A673 (cell line): ENCODE measurements at regions not wholly inside any gene's neighbourhood (a gene's known extent, or its start where the extent isn't known, plus 50 kb on each side); places are given as distances from the start of the nearest gene placed in this dataset.

Source experiments
- BruUV-seq: library from RNA; stranded (reverse); fragments of 400-500 nt; replicated peaks from 2 replicates; lab custom pipeline; 2021; lab: Mats Ljungman, UMichigan
- CTCF ChIA-PET: fragments of 300-600 bp; sonication (Branson Sonifier 250); formaldehyde crosslinking; loops from one replicate; lab custom pipeline; 2022; ENCODE audit warnings: antibody characterized with exemption; lab: Charles Lee
- POLR2A ChIA-PET: fragments of 300-600 bp; sonication (Branson Sonifier 250); formaldehyde crosslinking; loops from one replicate; lab custom pipeline; 2022; ENCODE audit warnings: antibody characterized with exemption; ENCODE audit not compliant: low non-redundant PET; lab: Charles Lee
- DNase-seq: peaks from one replicate; pipeline ENCODE4 v3.0.0-alpha.2; 2015; ENCODE audit warnings: low spot score
- H3K27ac ChIP-seq: fragments of 200-600 bp; sonication (generic); 2 replicates; pipeline ENCODE4 v1.5.1; 2016; ENCODE audit warnings: mixed run types, low read depth, mild to moderate bottlenecking, mixed read lengths, antibody characterized with exemption, low read length; ENCODE audit not compliant: poor library complexity, severe bottlenecking
- H3K27me3 ChIP-seq: fragments of 200-600 bp; sonication (generic); replicated peaks from 2 replicates; pipeline ENCODE4 v1.6.1; 2017; ENCODE audit warnings: mixed run types, low read depth, mild to moderate bottlenecking, mixed read lengths, antibody characterized with exemption, low read length; ENCODE audit not compliant: insufficient read depth, poor library complexity
- H3K36me3 ChIP-seq: fragments of 200-600 bp; sonication (generic); 2 replicates; pipeline ENCODE4 v1.6.1; 2016; ENCODE audit warnings: mixed run types, mild to moderate bottlenecking, mixed read lengths, antibody characterized with exemption, low read length; ENCODE audit not compliant: insufficient read depth, poor library complexity, severe bottlenecking
- H3K4me1 ChIP-seq: fragments of 200-600 bp; sonication (generic); 2 replicates; pipeline ENCODE4 v1.6.1; 2017; ENCODE audit warnings: mixed run types, mild to moderate bottlenecking, mixed read lengths, antibody characterized with exemption, low read length; ENCODE audit not compliant: insufficient read depth, poor library complexity, severe bottlenecking
- H3K4me3 ChIP-seq: fragments of 200-600 bp; sonication (generic); 2 replicates; pipeline ENCODE4 v1.5.1; 2016; ENCODE audit warnings: low read depth, mixed run types, mild to moderate bottlenecking, mixed read lengths, low read length; ENCODE audit not compliant: poor library complexity, severe bottlenecking
- H3K9me3 ChIP-seq: fragments of 200-600 bp; sonication (generic); 2 replicates; pipeline ENCODE4 v1.6.1; 2016; ENCODE audit warnings: mixed run types, low read depth, mild to moderate bottlenecking, mixed read lengths, antibody characterized with exemption, low read length; ENCODE audit not compliant: poor library complexity, severe bottlenecking
- CTCF ChIP-seq: fragments of 300-800, 200-600 bp; sonication (generic); conservative IDR thresholded peaks from 2 replicates; pipeline ENCODE4 v1.5.1; 2017; ENCODE audit warnings: low read depth, mild to moderate bottlenecking, antibody characterized with exemption, low read length, moderate library complexity, mixed read lengths
- EZH2 ChIP-seq: fragments of 200-600 bp; sonication (generic); IDR thresholded peaks from 2 replicates; pipeline ENCODE4 v1.6.1; 2017; ENCODE audit warnings: borderline replicate concordance, low read depth, mild to moderate bottlenecking, mixed read lengths, antibody characterized with exemption, low read length; ENCODE audit not compliant: poor library complexity, severe bottlenecking
- intact Hi-C: fragments of 100-400 bp; cut with micrococcal nuclease; formaldehyde crosslinking; loops from one replicate; pipeline ENCODE4 v1.10.0; 2022; ENCODE audit not compliant: unreplicated experiment

GRCh38 chr2:48890454-48891131 is 135.1 kb upstream of the LHCGR start:
- Histone ChIP-seq H3K27me3 (no peaks in the 10 kb centered on the region), H3K4me1 (peaks cover 11% of the 10 kb centered on the region), H3K27ac (peak overlapping the region; percentile 64), H3K36me3 (no peaks in the 10 kb centered on the region), H3K9me3 (no peaks in the 10 kb centered on the region), H3K4me3 (no peak overlapping the region)
- POLR2A ChIA-PET: no interaction called here
- intact Hi-C loops: no loop called here
- DNase-seq: peak; percentile 39
- CTCF ChIA-PET: interaction anchor here (0.8 kb wide), 1 partner anchor 268 kb away, joined by 6 read pairs; no protein-coding TSS in a partner anchor
- TF ChIP-seq CTCF (no peak), EZH2 (no peak)
- no TSS peak for BruUV-seq

- no peak overlapping the region for H3K4me3 ChIP-seq
- no peak overlapping the region for H3K27ac ChIP-seq
- intact Hi-C loops: no loop called here
- H3K36me3 ChIP-seq: no peaks in the 10 kb centered on the region
- TF ChIP-seq CTCF (no peak), EZH2 (no peak)
- no peak for DNase-seq
- no peaks in the 10 kb centered on the region for H3K9me3 ChIP-seq
- POLR2A ChIA-PET: no interaction called here
- CTCF ChIA-PET: no interaction called here
- BruUV-seq: no TSS peak
- peaks cover 11% of the 10 kb centered on the region for H3K4me1 ChIP-seq
- H3K27me3 ChIP-seq: no peaks in the 10 kb centered on the region
Observed at GRCh38 chr2:48888066-48888465, 132.5 kb upstream of the LHCGR start.

GRCh38 chr2:48886919-48887318 is 131.4 kb upstream of the LHCGR start:
- no peak for DNase-seq
- Histone ChIP-seq H3K27ac (no peak overlapping the region), H3K4me3 (no peak overlapping the region), H3K9me3 (no peaks in the 10 kb centered on the region), H3K4me1 (peaks cover 11% of the 10 kb centered on the region), H3K27me3 (no peaks in the 10 kb centered on the region), H3K36me3 (no peaks in the 10 kb centered on the region)
- ChIA-PET POLR2A (no interaction called here), CTCF (no interaction called here)
- no TSS peak for BruUV-seq
- intact Hi-C loops: no loop called here
- TF ChIP-seq CTCF (no peak), EZH2 (no peak)
